ENCODE measurements at regions not wholly inside any gene's neighbourhood (a gene's known extent, or its start where the extent isn't known, plus 50 kb on each side); places are given as distances from the start of the nearest gene placed in this dataset.

- no peak overlapping the region for H3K27ac Mint-ChIP-seq
- H3K36me3 Mint-ChIP-seq (ENCODE audit: low read depth), result no peaks in the 10 kb centered on the region
- peaks cover 2% of the 10 kb centered on the region for H3K4me1 Mint-ChIP-seq (ENCODE audit: low read depth)
Observed at GRCh38 chr5:61808909-61809308, 476.9 kb downstream of the ZSWIM6 start.

GRCh38 chr5:61809651-61810050 lies 477.6 kb downstream of the ZSWIM6 start:
- Mint-ChIP-seq H3K27ac (no peak overlapping the region), H3K27me3 (ENCODE audit: low read depth) (no peaks in the 10 kb centered on the region), H3K9me3 (no peaks in the 10 kb centered on the region), H3K36me3 (ENCODE audit: low read depth) (no peaks in the 10 kb centered on the region), H3K4me3 (no peak overlapping the region), H3K4me1 (ENCODE audit: low read depth) (peaks cover 2% of the 10 kb centered on the region)

More at GRCh38 chr5:61808909-61809308, 476.9 kb downstream of the ZSWIM6 start:
- Mint-ChIP-seq H3K4me3 (no peak overlapping the region), H3K27me3 (ENCODE audit: low read depth) (no peaks in the 10 kb centered on the region), H3K9me3 (no peaks in the 10 kb centered on the region)

- Mint-ChIP-seq H3K27ac (no peak overlapping the region), H3K27me3 (ENCODE audit: low read depth) (no peaks in the 10 kb centered on the region), H3K36me3 (ENCODE audit: low read depth) (no peaks in the 10 kb centered on the region), H3K4me1 (ENCODE audit: low read depth) (peaks cover 2% of the 10 kb centered on the region), H3K4me3 (no peak overlapping the region), H3K9me3 (no peaks in the 10 kb centered on the region)
Observed at GRCh38 chr5:61811052-61811451, 479.0 kb downstream of the ZSWIM6 start.

GRCh38 chr5:61813361-61813760 lies 481.3 kb downstream of the ZSWIM6 start:
- Mint-ChIP-seq H3K27ac (no peak overlapping the region), H3K27me3 (ENCODE audit: low read depth) (no peaks in the 10 kb centered on the region), H3K36me3 (ENCODE audit: low read depth) (no peaks in the 10 kb centered on the region), H3K4me3 (no peak overlapping the region), H3K9me3 (no peaks in the 10 kb centered on the region), H3K4me1 (ENCODE audit: low read depth) (peaks cover 2% of the 10 kb centered on the region)

- H3K27ac Mint-ChIP-seq, result no peak overlapping the region
- no peaks in the 10 kb centered on the region for H3K27me3 Mint-ChIP-seq (ENCODE audit: low read depth)
- H3K4me1 Mint-ChIP-seq (ENCODE audit: low read depth), result peaks cover 2% of the 10 kb centered on the region
- no peaks in the 10 kb centered on the region for H3K36me3 Mint-ChIP-seq (ENCODE audit: low read depth)
- H3K9me3 Mint-ChIP-seq, result no peaks in the 10 kb centered on the region
- no peak overlapping the region for H3K4me3 Mint-ChIP-seq
Observed at GRCh38 chr5:61815339-61815738, 483.3 kb downstream of the ZSWIM6 start.

- Mint-ChIP-seq H3K27me3 (ENCODE audit: low read depth) (no peaks in the 10 kb centered on the region), H3K36me3 (ENCODE audit: low read depth) (no peaks in the 10 kb centered on the region), H3K27ac (no peak overlapping the region), H3K9me3 (no peaks in the 10 kb centered on the region), H3K4me3 (no peak overlapping the region), H3K4me1 (ENCODE audit: low read depth) (peaks cover under 1% of the 10 kb centered on the region)
Observed at GRCh38 chr5:61816146-61816545, 484.1 kb downstream of the ZSWIM6 start.

- Mint-ChIP-seq H3K36me3 (ENCODE audit: low read depth) (no peaks in the 10 kb centered on the region), H3K27me3 (ENCODE audit: low read depth) (no peaks in the 10 kb centered on the region), H3K27ac (no peak overlapping the region), H3K4me3 (no peak overlapping the region), H3K4me1 (ENCODE audit: low read depth) (no peaks in the 10 kb centered on the region), H3K9me3 (no peaks in the 10 kb centered on the region)
Observed at GRCh38 chr5:61816585-61817450, 484.8 kb downstream of the ZSWIM6 start.

- Mint-ChIP-seq H3K36me3 (ENCODE audit: low read depth) (no peaks in the 10 kb centered on the region), H3K4me1 (ENCODE audit: low read depth) (peaks cover under 1% of the 10 kb centered on the region), H3K4me3 (no peak overlapping the region), H3K27me3 (ENCODE audit: low read depth) (no peaks in the 10 kb centered on the region), H3K27ac (no peak overlapping the region), H3K9me3 (no peaks in the 10 kb centered on the region)
Observed at GRCh38 chr5:61817472-61818326, 485.6 kb downstream of the ZSWIM6 start.

- Mint-ChIP-seq H3K36me3 (ENCODE audit: low read depth) (no peaks in the 10 kb centered on the region), H3K4me3 (no peak overlapping the region), H3K9me3 (no peaks in the 10 kb centered on the region), H3K27ac (no peak overlapping the region), H3K4me1 (ENCODE audit: low read depth) (peaks cover 3% of the 10 kb centered on the region), H3K27me3 (ENCODE audit: low read depth) (no peaks in the 10 kb centered on the region)
Observed at GRCh38 chr5:61820836-61821235, 485.2 kb upstream of the KIF2A start.

GRCh38 chr5:61821561-61821960 lies 484.4 kb upstream of the KIF2A start:
- H3K9me3 Mint-ChIP-seq, result no peaks in the 10 kb centered on the region
- H3K27ac Mint-ChIP-seq, result no peak overlapping the region
- H3K4me1 Mint-ChIP-seq (ENCODE audit: low read depth), result peaks cover 3% of the 10 kb centered on the region
- H3K36me3 Mint-ChIP-seq (ENCODE audit: low read depth), result no peaks in the 10 kb centered on the region
- no peak overlapping the region for H3K4me3 Mint-ChIP-seq
- H3K27me3 Mint-ChIP-seq (ENCODE audit: low read depth), result no peaks in the 10 kb centered on the region

- no peaks in the 10 kb centered on the region for H3K36me3 Mint-ChIP-seq (ENCODE audit: low read depth)
- H3K9me3 Mint-ChIP-seq, result no peaks in the 10 kb centered on the region
- H3K4me3 Mint-ChIP-seq, result no peak overlapping the region
- no peaks in the 10 kb centered on the region for H3K27me3 Mint-ChIP-seq (ENCODE audit: low read depth)
- peaks cover 3% of the 10 kb centered on the region for H3K4me1 Mint-ChIP-seq (ENCODE audit: low read depth)
- H3K27ac Mint-ChIP-seq, result no peak overlapping the region
Observed at GRCh38 chr5:61822584-61822983, 483.4 kb upstream of the KIF2A start.

- H3K27me3 Mint-ChIP-seq (ENCODE audit: low read depth), result no peaks in the 10 kb centered on the region
- no peaks in the 10 kb centered on the region for H3K9me3 Mint-ChIP-seq
- peaks cover 3% of the 10 kb centered on the region for H3K4me1 Mint-ChIP-seq (ENCODE audit: low read depth)
- no peaks in the 10 kb centered on the region for H3K36me3 Mint-ChIP-seq (ENCODE audit: low read depth)
- no peak overlapping the region for H3K27ac Mint-ChIP-seq
- no peak overlapping the region for H3K4me3 Mint-ChIP-seq
Observed at GRCh38 chr5:61823065-61823464, 482.9 kb upstream of the KIF2A start.

GRCh38 chr5:61823781-61824180 lies 482.2 kb upstream of the KIF2A start:
- H3K27ac Mint-ChIP-seq, result no peak overlapping the region
- no peaks in the 10 kb centered on the region for H3K36me3 Mint-ChIP-seq (ENCODE audit: low read depth)
- H3K4me3 Mint-ChIP-seq, result no peak overlapping the region
- no peaks in the 10 kb centered on the region for H3K9me3 Mint-ChIP-seq
- H3K4me1 Mint-ChIP-seq (ENCODE audit: low read depth), result peaks cover 3% of the 10 kb centered on the region
- no peaks in the 10 kb centered on the region for H3K27me3 Mint-ChIP-seq (ENCODE audit: low read depth)

GRCh38 chr5:61824396-61824795 lies 481.6 kb upstream of the KIF2A start:
- Mint-ChIP-seq H3K27me3 (ENCODE audit: low read depth) (no peaks in the 10 kb centered on the region), H3K27ac (no peak overlapping the region), H3K4me3 (no peak overlapping the region), H3K4me1 (ENCODE audit: low read depth) (peaks cover 3% of the 10 kb centered on the region), H3K36me3 (ENCODE audit: low read depth) (no peaks in the 10 kb centered on the region), H3K9me3 (no peaks in the 10 kb centered on the region)

GRCh38 chr5:61827445-61827975 lies 478.5 kb upstream of the KIF2A start:
- Mint-ChIP-seq H3K36me3 (ENCODE audit: low read depth) (no peaks in the 10 kb centered on the region), H3K27ac (no peak overlapping the region), H3K27me3 (ENCODE audit: low read depth) (no peaks in the 10 kb centered on the region), H3K9me3 (no peaks in the 10 kb centered on the region), H3K4me1 (ENCODE audit: low read depth) (peaks cover 3% of the 10 kb centered on the region), H3K4me3 (no peak overlapping the region)
